ENCODE measurements at regions not wholly inside any gene's neighbourhood (a gene's known extent, or its start where the extent isn't known, plus 50 kb on each side); places are given as distances from the start of the nearest gene placed in this dataset.

DNA sequence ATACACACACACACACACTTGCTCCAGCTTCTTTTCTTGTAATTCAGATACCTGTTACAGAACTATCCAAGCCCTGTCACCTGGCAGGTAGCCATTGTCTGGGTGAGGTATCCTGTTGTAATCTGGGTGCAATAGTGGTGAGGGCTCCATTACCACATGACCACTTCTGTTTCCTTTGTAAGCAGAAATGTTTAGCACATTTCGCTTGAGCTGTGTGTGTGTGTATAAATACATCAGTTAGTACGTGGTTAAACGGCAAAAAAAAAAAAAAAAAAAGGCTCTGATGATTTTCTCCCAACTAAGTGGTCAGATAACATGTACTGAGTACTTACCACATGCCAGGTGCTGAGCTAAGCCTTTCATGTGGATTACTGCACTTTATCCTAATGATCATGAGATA lies 129.3 kb upstream of the SSTR1 start:
- Mint-ChIP-seq H3K4me1 (peaks cover 27% of the 10 kb centered on the region), H3K27me3 (ENCODE audit: insufficient read depth) (no peaks in the 10 kb centered on the region), H3K27ac (no peak overlapping the region), H3K4me3 (no peak overlapping the region), H3K36me3 (ENCODE audit: low read depth) (peaks cover 7% of the 10 kb centered on the region), H3K9me3 (peaks cover 9% of the 10 kb centered on the region)
- DNase-seq = no peak
- Histone ChIP-seq H3K4me1 (ENCODE audit: control insufficient read depth, insufficient read depth, low read length) (no peaks in the 10 kb centered on the region), H3K27me3 (ENCODE audit: control insufficient read depth, insufficient read depth, low read length, poor library complexity, severe bottlenecking) (no peaks in the 10 kb centered on the region), H3K27ac (ENCODE audit: low read depth, low read length) (no peak overlapping the region), H3K9me3 (ENCODE audit: control insufficient read depth, low read length) (no peaks in the 10 kb centered on the region), H3K9ac (ENCODE audit: extremely low read depth, low read length, poor library complexity, severe bottlenecking) (no peak overlapping the region), H3K4me3 (ENCODE audit: low read length) (no peak overlapping the region), H3K36me3 (ENCODE audit: control insufficient read depth, insufficient read depth, low read length) (no peaks in the 10 kb centered on the region)
- TF ChIP-seq, protein P1, sequence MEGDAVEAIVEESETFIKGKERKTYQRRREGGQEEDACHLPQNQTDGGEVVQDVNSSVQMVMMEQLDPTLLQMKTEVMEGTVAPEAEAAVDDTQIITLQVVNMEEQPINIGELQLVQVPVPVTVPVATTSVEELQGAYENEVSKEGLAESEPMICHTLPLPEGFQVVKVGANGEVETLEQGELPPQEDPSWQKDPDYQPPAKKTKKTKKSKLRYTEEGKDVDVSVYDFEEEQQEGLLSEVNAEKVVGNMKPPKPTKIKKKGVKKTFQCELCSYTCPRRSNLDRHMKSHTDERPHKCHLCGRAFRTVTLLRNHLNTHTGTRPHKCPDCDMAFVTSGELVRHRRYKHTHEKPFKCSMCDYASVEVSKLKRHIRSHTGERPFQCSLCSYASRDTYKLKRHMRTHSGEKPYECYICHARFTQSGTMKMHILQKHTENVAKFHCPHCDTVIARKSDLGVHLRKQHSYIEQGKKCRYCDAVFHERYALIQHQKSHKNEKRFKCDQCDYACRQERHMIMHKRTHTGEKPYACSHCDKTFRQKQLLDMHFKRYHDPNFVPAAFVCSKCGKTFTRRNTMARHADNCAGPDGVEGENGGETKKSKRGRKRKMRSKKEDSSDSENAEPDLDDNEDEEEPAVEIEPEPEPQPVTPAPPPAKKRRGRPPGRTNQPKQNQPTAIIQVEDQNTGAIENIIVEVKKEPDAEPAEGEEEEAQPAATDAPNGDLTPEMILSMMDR (conservative IDR thresholded peaks at IDR 0.05) = no peak
- 93% methylated on average over 3 of the region's 3 CpGs; no CpG with 5 or more reads in 1 of the 2 experiments for WGBS, 2 experiments (ENCODE audit: insufficient coverage in 1 of 2, insufficient read length in 1 of 2)

DNA sequence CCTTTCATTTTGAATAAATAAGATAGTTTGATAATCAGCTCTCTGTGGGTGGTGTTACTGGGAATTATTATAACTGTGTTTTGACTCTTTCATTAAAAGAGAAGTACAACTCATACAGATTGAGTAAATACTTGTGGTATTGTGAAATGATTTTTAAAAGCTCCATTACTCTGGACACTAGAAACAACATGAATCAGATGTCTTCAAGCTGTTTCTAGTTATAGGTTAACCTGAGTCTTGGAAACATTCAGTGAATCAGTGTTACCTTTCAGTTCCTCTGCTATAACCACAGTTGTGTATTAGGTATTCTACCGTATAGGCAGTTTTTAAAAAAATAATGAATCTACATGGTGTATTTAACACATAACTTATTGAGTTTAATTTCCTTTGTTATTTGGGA lies 128.4 kb upstream of the SSTR1 start:
- Histone ChIP-seq H3K36me3 (ENCODE audit: control insufficient read depth, insufficient read depth, low read length) (no peaks in the 10 kb centered on the region), H3K9me3 (ENCODE audit: control insufficient read depth, low read length) (no peaks in the 10 kb centered on the region), H3K4me3 (ENCODE audit: low read length) (no peak overlapping the region), H3K27me3 (ENCODE audit: control insufficient read depth, insufficient read depth, low read length, poor library complexity, severe bottlenecking) (no peaks in the 10 kb centered on the region), H3K4me1 (ENCODE audit: control insufficient read depth, insufficient read depth, low read length) (no peaks in the 10 kb centered on the region), H3K9ac (ENCODE audit: extremely low read depth, low read length, poor library complexity, severe bottlenecking) (no peak overlapping the region), H3K27ac (ENCODE audit: low read depth, low read length) (no peak overlapping the region)
- Mint-ChIP-seq H3K4me3 (no peak overlapping the region), H3K9me3 (peaks cover 9% of the 10 kb centered on the region), H3K27ac (no peak overlapping the region), H3K36me3 (ENCODE audit: low read depth) (peaks cover 7% of the 10 kb centered on the region), H3K4me1 (peaks cover 28% of the 10 kb centered on the region), H3K27me3 (ENCODE audit: insufficient read depth) (no peaks in the 10 kb centered on the region)
- WGBS, 2 experiments (ENCODE audit: insufficient coverage in 1 of 2, insufficient read length in 1 of 2) = no CpG with 5 or more reads among the region's 1 CpG
- TF ChIP-seq, protein P1 (conservative IDR thresholded peaks at IDR 0.05) = no peak
- no peak for DNase-seq

DNA sequence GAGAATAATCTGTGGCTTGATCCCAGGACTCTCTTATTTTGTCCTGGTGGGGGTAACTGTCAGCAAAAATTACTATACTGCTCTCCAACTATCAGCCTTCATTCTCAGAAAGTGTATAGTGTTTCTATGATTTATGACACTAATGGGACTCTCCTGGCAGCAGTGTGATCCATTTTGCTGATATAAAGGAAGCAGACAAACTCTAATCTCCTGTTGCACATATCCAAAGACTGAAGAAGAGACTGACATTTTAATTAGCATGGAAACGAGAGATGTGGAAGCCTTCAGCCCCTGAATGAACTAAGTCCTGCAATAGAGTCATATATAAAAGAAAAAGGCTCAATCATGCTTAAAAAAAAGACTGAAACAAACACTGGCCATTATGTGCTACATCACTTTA lies 127.8 kb upstream of the SSTR1 start:
- H3K27ac ChIP-seq (ENCODE audit: low read depth, low read length) = no peak overlapping the region
- no peak overlapping the region for H3K4me3 ChIP-seq (ENCODE audit: low read length)
- no peaks in the 10 kb centered on the region for H3K4me1 ChIP-seq (ENCODE audit: control insufficient read depth, insufficient read depth, low read length)
- DNase-seq = no peak
- no peak overlapping the region for H3K9ac ChIP-seq (ENCODE audit: extremely low read depth, low read length, poor library complexity, severe bottlenecking)
- TF ChIP-seq, protein P1 (conservative IDR thresholded peaks at IDR 0.05) = no peak
- no peaks in the 10 kb centered on the region for H3K9me3 ChIP-seq (ENCODE audit: control insufficient read depth, low read length)
- Mint-ChIP-seq H3K9me3 (peaks cover 6% of the 10 kb centered on the region), H3K4me1 (peaks cover 28% of the 10 kb centered on the region), H3K4me3 (no peak overlapping the region), H3K36me3 (ENCODE audit: low read depth) (peaks cover 3% of the 10 kb centered on the region), H3K27me3 (ENCODE audit: insufficient read depth) (no peaks in the 10 kb centered on the region), H3K27ac (no peak overlapping the region)
- H3K36me3 ChIP-seq (ENCODE audit: control insufficient read depth, insufficient read depth, low read length) = no peaks in the 10 kb centered on the region
- no peaks in the 10 kb centered on the region for H3K27me3 ChIP-seq (ENCODE audit: control insufficient read depth, insufficient read depth, low read length, poor library complexity, severe bottlenecking)
- 100% methylated on average over 1 of the region's 1 CpG; no CpG with 5 or more reads in 1 of the 2 experiments for WGBS, 2 experiments (ENCODE audit: insufficient coverage in 1 of 2, insufficient read length in 1 of 2)
